HepG2 (cell line): ENCODE measurements at regions not wholly inside any gene's neighbourhood (a gene's known extent, or its start where the extent isn't known, plus 50 kb on each side); places are given as distances from the start of the nearest gene placed in this dataset.

Experiments used
- ATAC-seq: fragments of 200-7000 bp; cut with Tn5 transposase; 3 replicates; pipeline ENCODE4 v1.9.1; 2020; ENCODE audit warnings: mild to moderate bottlenecking, moderate library complexity
- BruUV-seq: library from RNA; stranded (reverse); fragments of 400-500 nt; replicated peaks from 2 replicates; lab custom pipeline; 2021; lab: Mats Ljungman, UMichigan
- CTCF ChIA-PET: fragments of 300-600 bp; formaldehyde crosslinking; extraction: SDS; loops from one replicate; lab custom pipeline; 2021; ENCODE audit warnings: low total read pairs, inconsistent platforms, low intra/inter-chr PET ratio; lab: Yijun Ruan, JAX
- POLR2A ChIA-PET: fragments of 350-600 bp; sonication (Branson Sonifier 250); formaldehyde crosslinking; loops from one replicate; lab custom pipeline; 2020; ENCODE audit warnings: antibody characterized with exemption, inconsistent platforms; lab: Yijun Ruan, JAX
- DNase-seq: peaks from one replicate; pipeline ENCODE4 v3.0.0-alpha.2; 2015; ENCODE audit warnings: low spot score
- FAIRE-seq: peaks from 3 replicates; lab custom pipeline; 2011; peaks lifted over from hg19 to GRCh38; lab: Jason Lieb, UNC
- H2AFZ ChIP-seq: one replicate; pipeline ENCODE4 v1.6.1; 2011; ENCODE audit warnings: low read length, inconsistent platforms
- H3K27ac ChIP-seq: fragments of 300-600 bp; 3 replicates; pipeline ENCODE4 v1.8.0; 2011; ENCODE audit warnings: mixed run types, mild to moderate bottlenecking, mixed read lengths, low read length, inconsistent platforms; ENCODE audit not compliant: insufficient read depth; ENCODE audit errors: extremely low read length
- H3K27me3 ChIP-seq, 2 experiments: fragments of 200-600 bp in 1 of 2; 2 replicates in 1 of 2; 3 replicates in 1 of 2; pipeline versions ENCODE4 v1.6.0 to v1.8.0; 2011; ENCODE audit warnings: low read length in 2 of 2, mild to moderate bottlenecking in 2 of 2, moderate library complexity in 2 of 2, inconsistent platforms in 1 of 2; ENCODE audit not compliant: insufficient read depth in 2 of 2, control insufficient read depth in 1 of 2
- H3K36me3 ChIP-seq, 2 experiments: fragments of 200-600 bp in 1 of 2; replicated peaks in 1 of 2; 2 replicates in 1 of 2; 3 replicates in 1 of 2; pipeline versions ENCODE4 v1.5.1 to v1.8.0; 2011; ENCODE audit warnings: low read length in 2 of 2, inconsistent platforms in 1 of 2; ENCODE audit not compliant: insufficient read depth in 2 of 2, control insufficient read depth in 1 of 2
- H3K4me1 ChIP-seq: 2 replicates; pipeline ENCODE4 v1.5.1; 2012; ENCODE audit warnings: low read length, inconsistent platforms; ENCODE audit not compliant: insufficient read depth
- H3K4me2 ChIP-seq: 2 replicates; pipeline ENCODE4 v1.6.0; 2011; ENCODE audit warnings: low read depth, low read length, inconsistent platforms
- H3K4me3 ChIP-seq, 3 experiments: fragments of 200-600 bp in 1 of 3; sonication (generic), shearing (Covaris generic) in 1 of 3; replicated peaks in 1 of 3; 2 replicates each; pipeline ENCODE4 v1.5.1; 2011 to 2016; ENCODE audit warnings: low read length in 3 of 3, inconsistent platforms in 2 of 3, low read depth in 2 of 3, mild to moderate bottlenecking in 2 of 3, control low read depth in 1 of 3, mixed read lengths in 1 of 3; ENCODE audit not compliant: insufficient read depth in 1 of 3
- H3K79me2 ChIP-seq: one replicate; pipeline ENCODE4 v1.6.1; 2011; ENCODE audit warnings: low read length, inconsistent platforms; ENCODE audit not compliant: insufficient read depth
- H3K9ac ChIP-seq: 2 replicates; pipeline ENCODE4 v1.6.0; 2011; ENCODE audit warnings: mild to moderate bottlenecking, low read depth, low read length, inconsistent platforms; ENCODE audit not compliant: insufficient read depth
- H3K9me3 ChIP-seq: 2 replicates; pipeline ENCODE4 v1.5.1; 2012; ENCODE audit warnings: mild to moderate bottlenecking, low read length
- H4K20me1 ChIP-seq: 2 replicates; pipeline ENCODE4 v1.6.0; 2011; ENCODE audit warnings: inconsistent platforms, mild to moderate bottlenecking, low read length, moderate library complexity; ENCODE audit not compliant: insufficient read depth
- CREB1 ChIP-seq, 2 experiments: fragments of 450-650 bp in 1 of 2; IDR thresholded peaks; 2 replicates each; pipeline ENCODE4 v1.6.1; 2016 to 2017; ENCODE audit warnings: control low read depth in 1 of 2, mild to moderate bottlenecking in 1 of 2, missing compliant biosample characterization in 1 of 2, missing genetic modification characterization in 1 of 2
- EED ChIP-seq: sonication (generic); formaldehyde crosslinking; IDR thresholded peaks from 2 replicates; pipeline ENCODE4 v1.5.0; 2020; ENCODE audit warnings: mild to moderate bottlenecking, missing genetic modification reagents
- HHEX ChIP-seq: IDR thresholded peaks from 2 replicates; pipeline ENCODE4 v1.6.1; 2016; ENCODE audit warnings: control low read depth
- HNF1B ChIP-seq: sonication (generic); formaldehyde crosslinking; IDR thresholded peaks from 2 replicates; pipeline ENCODE4 v1.5.1; 2020; ENCODE audit warnings: mild to moderate bottlenecking, moderate library complexity, missing genetic modification reagents
- HNRNPLL ChIP-seq: fragments of 200-400 bp; formaldehyde crosslinking; IDR thresholded peaks from 2 replicates; pipeline ENCODE4 v1.6.1; 2017; ENCODE audit warnings: mild to moderate bottlenecking, low read depth, low read length; ENCODE audit not compliant: poor library complexity, severe bottlenecking
- MXD1 ChIP-seq: sonication (generic); formaldehyde crosslinking; IDR thresholded peaks from 2 replicates; pipeline ENCODE4 v1.4.0; 2020; ENCODE audit warnings: mild to moderate bottlenecking, missing genetic modification reagents
- MZF1 ChIP-seq: sonication (generic); formaldehyde crosslinking; IDR thresholded peaks from 2 replicates; pipeline ENCODE4 v1.8.1; 2023; ENCODE audit warnings: mild to moderate bottlenecking, missing genetic modification reagents, borderline replicate concordance
- NONO ChIP-seq, 2 experiments: fragments of 450-650 bp in 1 of 2; sonication (generic) in 1 of 2; formaldehyde crosslinking in 1 of 2; IDR thresholded peaks in 1 of 2; conservative IDR thresholded peaks in 1 of 2; 2 replicates each; pipeline versions ENCODE4 v1.6.1 to v1.8.0; 2017 to 2022; ENCODE audit warnings: mild to moderate bottlenecking in 1 of 2, missing genetic modification reagents in 1 of 2, moderate library complexity in 1 of 2
- PHF20 ChIP-seq: sonication (generic); formaldehyde crosslinking; IDR thresholded peaks from 2 replicates; pipeline ENCODE4 v1.5.0; 2020; ENCODE audit warnings: mild to moderate bottlenecking, missing genetic modification reagents
- SMARCC2 ChIP-seq: fragments of 450-650 bp; IDR thresholded peaks from 2 replicates; pipeline ENCODE4 v1.6.1; 2017; ENCODE audit warnings: antibody characterized with exemption, mild to moderate bottlenecking
- ZBTB3 ChIP-seq: sonication (generic); formaldehyde crosslinking; IDR thresholded peaks from 2 replicates; pipeline ENCODE4 v1.4.0; 2020; ENCODE audit warnings: low read depth, mild to moderate bottlenecking, moderate library complexity, missing genetic modification reagents, borderline replicate concordance
- ZFP36L1 ChIP-seq: sonication (generic); formaldehyde crosslinking; IDR thresholded peaks from 2 replicates; pipeline ENCODE4 v1.8.0; 2022; ENCODE audit warnings: mild to moderate bottlenecking, missing genetic modification reagents, moderate library complexity
- ZNF264 ChIP-seq: sonication (generic); formaldehyde crosslinking; IDR thresholded peaks from 2 replicates; pipeline ENCODE4 v1.4.0; 2020; ENCODE audit warnings: missing genetic modification reagents
- ZNF879 ChIP-seq: sonication (generic); formaldehyde crosslinking; IDR thresholded peaks from 2 replicates; pipeline ENCODE4 v1.8.1; 2023; ENCODE audit warnings: missing genetic modification reagents
- WGBS: methylation state at CpG from one replicate; pipeline ENCODE4 v1.1.6; 2017; ENCODE audit warnings: low lambda C conversion rate; 5-methylcytosine and 5-hydroxymethylcytosine counted together
- in situ Hi-C: cut with HindIII; loops from 2 replicates; pipeline ENCODE4 v1.10.0; 2017; ENCODE audit warnings: low pct_unique_long_range_greater_than_20kb; ENCODE audit not compliant: extremely low pct_ligation_motif_present
- intact Hi-C: fragments of 100-400 bp; cut with micrococcal nuclease; formaldehyde crosslinking; loops from one replicate; pipeline ENCODE4 v1.10.0; 2022; ENCODE audit not compliant: unreplicated experiment

- no peaks in the 10 kb centered on the region for H3K36me3 ChIP-seq
- BruUV-seq, result no TSS peak
- ChIA-PET CTCF (no interaction called here), POLR2A (no interaction called here)
- intact Hi-C loops, result no loop called here
- FAIRE-seq, result no peak
- no peak overlapping the region for H3K4me3 ChIP-seq
- no peak overlapping the region for H3K4me2 ChIP-seq
- peak; percentile 30; the same call in 1 of the 2 replicates for TF ChIP-seq CREB1 (IDR thresholded peaks at IDR 0.05)
- no peak for TF ChIP-seq CREB1 (CRISPR knock-in tag; IDR thresholded peaks at IDR 0.05)
- no peak for TF ChIP-seq ZNF264
- no peak for TF ChIP-seq PHF20 (CRISPR knock-in tag)
- TF ChIP-seq EED (CRISPR knock-in tag), result no peak
- no peak for TF ChIP-seq ZBTB3 (CRISPR knock-in tag)
- TF ChIP-seq NONO (IDR thresholded peaks at IDR 0.05), result no peak
- TF ChIP-seq NONO (CRISPR knock-in tag; conservative IDR thresholded peaks at IDR 0.05), result no peak
- no peaks in the 10 kb centered on the region for H3K9me3 ChIP-seq
- DNase-seq, result no peak
- H2AFZ ChIP-seq, result no peak overlapping the region
- no peaks in the 10 kb centered on the region for H3K4me1 ChIP-seq
- H4K20me1 ChIP-seq, result no peaks in the 10 kb centered on the region
- no peak for ATAC-seq
- 8% methylated on average over 6 of the region's 6 CpGs for WGBS
- in situ Hi-C loops, result no loop called here
- H3K27ac ChIP-seq, result no peak overlapping the region
- H3K27me3 ChIP-seq, result no peaks in the 10 kb centered on the region
- H3K9ac ChIP-seq, result no peak overlapping the region
- no peaks in the 10 kb centered on the region for H3K79me2 ChIP-seq
Measured at GRCh38 chr18:60875957-60876507, 457.2 kb upstream of the CDH20 start.

- ChIA-PET POLR2A (no interaction called here), CTCF (no interaction called here)
- WGBS, result 4% methylated on average over 2 of the region's 2 CpGs
- intact Hi-C loops (no loop called here), in situ Hi-C loops (no loop called here)
- Histone ChIP-seq H3K4me1 (no peaks in the 10 kb centered on the region), H3K27ac (no peak overlapping the region), H3K27me3 (no peaks in the 10 kb centered on the region), H3K4me2 (no peak overlapping the region), H2AFZ (no peak overlapping the region), H3K4me3 (no peak overlapping the region), H3K9ac (no peak overlapping the region), H4K20me1 (no peaks in the 10 kb centered on the region), H3K36me3 (no peaks in the 10 kb centered on the region), H3K79me2 (no peaks in the 10 kb centered on the region), H3K9me3 (no peaks in the 10 kb centered on the region)
- ATAC-seq (no peak), FAIRE-seq (no peak), DNase-seq (no peak)
- no TSS peak for BruUV-seq
- TF ChIP-seq MXD1 (CRISPR knock-in tag) (no peak), MZF1 (CRISPR knock-in tag) (no peak), HHEX (CRISPR knock-in tag) (no peak), HNRNPLL (no peak), SMARCC2 (no peak), ZFP36L1 (no peak), ZNF879 (CRISPR knock-in tag) (no peak), HNF1B (CRISPR knock-in tag) (no peak)
Measured at GRCh38 chr18:60880184-60880583, 453.0 kb upstream of the CDH20 start.
